ENCODE measurements at regions not wholly inside any gene's neighbourhood (a gene's known extent, or its start where the extent isn't known, plus 50 kb on each side); places are given as distances from the start of the nearest gene placed in this dataset.

DNA sequence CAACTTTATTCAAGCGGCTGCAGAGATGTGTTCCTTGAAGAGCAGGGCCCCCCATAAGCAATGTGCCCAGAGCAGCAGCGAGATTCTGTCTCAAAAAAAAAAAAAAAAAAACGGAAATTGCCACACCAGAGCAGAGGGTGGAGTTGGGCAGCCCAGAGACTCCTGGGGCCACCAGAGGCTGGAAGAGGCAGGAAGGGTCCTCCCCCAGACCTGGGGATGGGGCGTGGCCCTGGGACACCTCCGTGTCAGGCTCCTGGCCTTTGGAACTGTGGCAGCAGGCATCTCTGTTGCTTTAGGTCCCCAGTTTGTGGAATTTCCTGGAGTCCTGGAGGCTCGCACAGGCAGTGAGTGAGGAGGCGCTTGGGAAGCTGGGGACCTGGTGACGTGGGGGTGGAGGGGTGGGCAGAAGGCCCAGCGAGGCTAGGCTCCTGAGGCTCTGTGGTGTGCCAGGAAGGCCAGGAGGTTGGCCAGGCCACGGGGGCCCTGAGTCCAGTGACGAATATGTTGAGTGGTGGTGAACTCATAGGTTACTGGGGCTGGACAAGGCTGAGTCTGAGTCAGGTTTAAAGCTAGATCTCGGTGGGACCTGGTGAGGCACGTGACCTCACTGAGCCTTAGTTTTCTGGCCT lies 735.6 kb downstream of the BRD1 start:
- BruUV-seq (replicated peaks) = no TSS peak
- H2AFZ ChIP-seq (replicated peaks; ENCODE audit: low read length, poor library complexity) = no peak overlapping the region
- H3K4me3 ChIP-seq (ENCODE audit: insufficient read depth, low read depth, low read length) = no peak overlapping the region
- no peaks in the 10 kb centered on the region for H3K9me1 ChIP-seq (ENCODE audit: insufficient read depth, low read length)
- H2BK20ac ChIP-seq (ENCODE audit: low read depth, low read length) = no peak overlapping the region
- no peak overlapping the region for H3K9ac ChIP-seq (ENCODE audit: low read depth, low read length)
- no peak overlapping the region for H3K4ac ChIP-seq (ENCODE audit: low read depth, low read length)
- in situ Hi-C loops (cut with MboI; ENCODE audit: low sequenced_read_pairs) (no loop called here), intact Hi-C loops (cut with micrococcal nuclease) (no loop called here), dilution Hi-C loops (cut with HindIII; ENCODE audit: low sequenced_read_pairs, unreplicated experiment) (no loop called here)
- H3K4me2 ChIP-seq (ENCODE audit: low read depth, low read length) = no peak overlapping the region
- no peak overlapping the region for H3K27ac ChIP-seq (ENCODE audit: insufficient read depth, low read length)
- H3K36me3 ChIP-seq (ENCODE audit: control insufficient read depth, insufficient read depth, low read length) = no peaks in the 10 kb centered on the region
- H2AK5ac ChIP-seq (ENCODE audit: low read depth, low read length) = no peak overlapping the region
- H4K91ac ChIP-seq (ENCODE audit: insufficient read depth, low read depth, low read length) = no peak overlapping the region
- H3K79me1 ChIP-seq (ENCODE audit: low read depth in 1 of 2, low read length in 2 of 2) = no peaks in the 10 kb centered on the region
- DNase-seq = no peak
- POLR2A ChIA-PET (ENCODE audit: unreplicated experiment) = no interaction called here
- no peaks in the 10 kb centered on the region for H3K4me1 ChIP-seq (ENCODE audit: control insufficient read depth, insufficient read depth, low read length)
- peaks cover 59% of the 10 kb centered on the region for H3K9me3 ChIP-seq (ENCODE audit: control insufficient read depth, insufficient read depth, low read length)
- no peak for ATAC-seq (ENCODE audit: low read depth)
- H2BK5ac ChIP-seq (ENCODE audit: low read depth, low read length, poor library complexity, severe bottlenecking) = no peak overlapping the region
- H2BK120ac ChIP-seq (ENCODE audit: low read depth, low read length) = no peak overlapping the region
- H4K8ac ChIP-seq (ENCODE audit: low read depth in 2 of 2, low read length in 2 of 2) = no peak overlapping the region
- H3K56ac ChIP-seq (ENCODE audit: extremely low read depth, insufficient read depth, low read length) = no peak overlapping the region
- no peak overlapping the region for H4K5ac ChIP-seq (ENCODE audit: low read depth, low read length)
- H3K27me3 ChIP-seq (ENCODE audit: control insufficient read depth, insufficient read depth, low read length) = no peaks in the 10 kb centered on the region
- H2AK9ac ChIP-seq (replicated peaks; ENCODE audit: low read depth, low read length, poor library complexity) = no peak overlapping the region
- H2BK15ac ChIP-seq (ENCODE audit: low read depth, low read length) = no peak overlapping the region
- H3K23ac ChIP-seq (ENCODE audit: low read depth, low read length) = no peak overlapping the region
- TF ChIP-seq SMC3 (IDR thresholded peaks at IDR 0.05; ENCODE audit: low read depth, low read length) = no peak
- no peak for TF ChIP-seq NFE2L2 (IDR thresholded peaks at IDR 0.05; ENCODE audit: low read depth, low read length)
- TF ChIP-seq POLR2A (IDR thresholded peaks at IDR 0.05; ENCODE audit: low read depth, low read length) = no peak
- no peak for TF ChIP-seq RCOR1 (IDR thresholded peaks at IDR 0.05; ENCODE audit: insufficient replicate concordance, low read length)
- TF ChIP-seq CTCF (conservative IDR thresholded peaks at IDR 0.05; ENCODE audit: low read depth, low read length) = no peak
- TF ChIP-seq CHD1 (IDR thresholded peaks at IDR 0.05; ENCODE audit: low read depth, low read length) = no peak
- TF ChIP-seq MAFK (IDR thresholded peaks at IDR 0.05; ENCODE audit: low read depth, low read length) = no peak
- no peak for TF ChIP-seq BHLHE40 (IDR thresholded peaks at IDR 0.05; ENCODE audit: low read depth, low read length)
- no peak for TF ChIP-seq CEBPB (IDR thresholded peaks at IDR 0.05; ENCODE audit: low read depth, low read length)
- no peak for TF ChIP-seq MAZ (IDR thresholded peaks at IDR 0.05; ENCODE audit: borderline replicate concordance, low read depth, low read length)
- TF ChIP-seq USF2 (IDR thresholded peaks at IDR 0.05; ENCODE audit: low read depth, low read length) = no peak
- TF ChIP-seq RAD21 (IDR thresholded peaks at IDR 0.05; ENCODE audit: low read length) = no peak
- no peak for TF ChIP-seq FOS (IDR thresholded peaks at IDR 0.05; ENCODE audit: low read depth, low read length)
- TF ChIP-seq RFX5 (IDR thresholded peaks at IDR 0.05; ENCODE audit: low read depth, low read length) = no peak
- TF ChIP-seq ELK1 (IDR thresholded peaks at IDR 0.05; ENCODE audit: borderline replicate concordance, low read depth, low read length) = no peak
- TF ChIP-seq MXI1 (IDR thresholded peaks at IDR 0.05; ENCODE audit: borderline replicate concordance, low read depth, low read length) = no peak
- no peaks in the 10 kb centered on the region for H4K20me1 ChIP-seq (ENCODE audit: insufficient read depth, low read length)
- H3K18ac ChIP-seq (ENCODE audit: low read depth, low read length) = no peak overlapping the region
- CTCF ChIA-PET = no interaction called here
- H3K14ac ChIP-seq (replicated peaks; ENCODE audit: low read depth, low read length) = no peak overlapping the region
- 71% methylated on average over 1 of the region's 13 CpGs; no CpG with 5 or more reads in 1 of the 2 experiments for WGBS, 2 experiments (ENCODE audit: extremely low coverage in 2 of 2, insufficient read length in 1 of 2)

Data from IMR-90 (cell line).